ENCODE measurements at regions not wholly inside any gene's neighbourhood (a gene's known extent, or its start where the extent isn't known, plus 50 kb on each side); places are given as distances from the start of the nearest gene placed in this dataset.

DNA sequence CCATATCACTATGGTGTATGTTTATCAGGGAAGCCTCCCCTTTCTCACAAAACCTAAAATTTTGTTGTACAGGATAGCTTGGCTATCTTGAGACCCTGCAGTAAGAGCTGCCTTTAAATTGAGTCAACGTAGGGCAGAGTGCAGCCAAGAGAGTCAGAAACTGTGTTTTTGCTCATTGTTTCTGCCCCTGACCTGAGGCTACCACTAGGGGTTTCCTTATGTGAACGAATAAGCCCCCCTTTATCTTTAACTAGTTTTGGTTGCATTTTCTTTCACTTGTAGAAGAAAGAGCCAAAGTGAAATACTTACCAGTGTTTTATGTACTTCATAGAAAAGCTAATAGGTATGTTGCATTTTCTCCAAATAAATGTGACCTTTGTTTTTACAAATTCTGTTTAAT is 149.9 kb upstream of the TMC3 start:
- no peak for DNase-seq (ENCODE audit: low spot score)

DNA sequence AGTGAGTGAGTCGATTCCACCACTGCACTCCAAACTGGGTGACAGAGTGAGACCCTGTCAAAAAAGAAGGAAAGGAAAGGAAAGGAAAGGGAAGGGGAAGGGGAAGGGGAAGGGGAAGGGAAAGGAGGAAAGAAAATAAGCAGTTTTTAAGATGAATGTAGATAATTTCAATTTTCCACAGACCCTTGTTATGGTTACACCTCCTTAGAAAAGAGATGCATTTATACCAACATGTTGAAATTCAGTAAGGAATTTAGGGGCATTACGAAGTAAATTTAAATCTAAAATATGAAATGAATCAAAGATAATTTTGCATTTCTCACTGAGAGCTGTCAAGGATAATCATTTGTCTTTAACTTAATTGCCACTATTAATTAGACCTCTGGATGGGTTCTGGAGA is 146.5 kb upstream of the TMC3 start:
- no peak for DNase-seq (ENCODE audit: low spot score)

DNA sequence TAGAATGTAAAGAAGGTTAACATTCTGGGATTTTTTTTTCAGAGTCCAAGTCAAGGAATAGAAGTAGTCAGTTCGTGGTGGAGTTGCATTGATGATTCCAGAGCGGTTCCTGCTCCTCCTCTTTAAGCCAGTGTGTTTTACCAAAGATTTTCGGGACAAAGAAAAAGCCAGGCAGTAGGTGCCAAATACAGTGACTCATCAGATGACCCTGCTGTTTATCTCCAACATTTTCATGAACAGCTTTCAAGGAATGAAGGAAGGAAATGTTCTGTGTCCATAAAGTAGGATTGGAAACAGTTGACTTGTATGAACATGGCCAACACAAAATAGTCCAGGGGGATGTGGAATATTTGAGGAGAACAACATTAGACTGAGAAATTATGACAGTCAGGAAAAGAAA is 142.4 kb upstream of the TMC3 start:
- no peak for DNase-seq (ENCODE audit: low spot score)

DNA sequence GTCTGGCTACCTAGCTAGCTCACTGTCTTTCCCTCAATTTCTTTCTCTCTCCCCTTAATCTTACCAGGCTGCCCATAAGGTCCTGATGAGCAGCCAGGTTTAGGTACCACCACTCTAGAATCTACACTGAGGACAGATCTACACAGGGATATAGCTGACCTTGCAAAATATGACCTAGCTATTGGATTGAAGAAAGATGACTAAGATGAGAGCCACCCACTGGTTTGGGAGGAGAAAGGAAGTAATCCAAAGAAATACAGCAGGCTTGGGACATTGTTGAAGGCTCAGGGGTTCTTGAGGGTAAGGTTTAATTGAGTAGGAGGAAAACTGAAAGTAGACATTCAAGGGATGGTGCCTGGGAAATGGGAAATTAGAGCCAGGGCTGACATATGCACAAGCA is 142.0 kb upstream of the TMC3 start:
- no peak for DNase-seq (ENCODE audit: low spot score)

DNA sequence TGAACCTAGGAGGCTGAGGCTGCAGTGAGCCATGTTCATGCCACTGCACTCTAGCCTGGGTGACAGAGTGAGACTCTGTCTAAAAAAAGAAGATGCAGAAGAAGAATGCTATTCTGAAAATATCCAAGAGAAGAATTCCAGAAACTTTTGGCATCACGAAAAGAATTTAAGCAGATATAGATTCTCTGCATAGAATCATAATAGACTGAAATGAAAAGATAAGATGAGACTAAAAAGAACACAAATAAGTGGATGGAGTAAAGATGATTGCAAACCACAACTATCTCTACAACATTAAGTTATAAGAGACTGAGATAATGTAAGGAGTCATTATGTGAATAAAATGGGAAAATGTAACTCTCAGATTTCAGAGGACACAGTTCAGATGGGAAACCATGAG is 140.7 kb upstream of the TMC3 start:
- no peak for DNase-seq (ENCODE audit: low spot score)

DNA sequence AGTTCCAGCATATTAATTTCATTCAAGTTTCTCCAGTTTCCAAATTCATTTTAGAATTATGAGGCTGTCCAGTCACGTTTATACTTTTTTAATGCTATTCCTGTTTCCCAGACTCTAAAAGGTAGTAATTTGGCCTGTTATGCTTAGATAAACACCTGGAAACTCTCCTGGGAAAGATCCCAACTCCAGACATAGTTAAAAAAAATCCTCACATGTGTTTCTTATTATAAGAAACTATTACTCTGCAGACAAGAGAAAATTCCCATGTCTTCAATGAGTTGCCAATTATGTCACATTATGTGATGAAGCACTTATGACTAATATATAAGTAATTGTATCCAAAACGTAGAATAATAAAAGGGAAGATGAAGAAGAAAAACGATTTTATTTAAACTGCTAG is 137.1 kb upstream of the TMC3 start:
- no peak for DNase-seq (ENCODE audit: low spot score)

DNA sequence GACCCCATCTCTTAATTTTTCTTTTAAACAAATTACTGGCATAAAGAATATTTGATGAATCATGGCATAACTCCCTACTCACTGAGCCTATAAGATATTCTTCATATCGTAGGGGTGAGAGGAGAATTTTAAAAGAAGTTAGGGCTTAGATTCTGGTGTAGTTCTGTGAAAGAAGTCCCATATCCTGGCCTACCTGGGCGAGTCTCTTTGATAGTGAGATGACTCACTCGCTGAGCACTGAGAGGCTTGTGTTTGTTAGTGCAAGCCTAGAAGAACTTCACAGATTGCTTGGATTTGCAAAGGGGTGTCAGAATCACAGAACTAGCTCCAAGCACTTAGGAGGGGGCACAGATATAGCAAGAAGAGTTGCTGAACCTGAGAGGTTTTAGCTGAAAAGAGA is 133.8 kb upstream of the TMC3 start:
- DNase-seq (ENCODE audit: low spot score) = no peak

DNA sequence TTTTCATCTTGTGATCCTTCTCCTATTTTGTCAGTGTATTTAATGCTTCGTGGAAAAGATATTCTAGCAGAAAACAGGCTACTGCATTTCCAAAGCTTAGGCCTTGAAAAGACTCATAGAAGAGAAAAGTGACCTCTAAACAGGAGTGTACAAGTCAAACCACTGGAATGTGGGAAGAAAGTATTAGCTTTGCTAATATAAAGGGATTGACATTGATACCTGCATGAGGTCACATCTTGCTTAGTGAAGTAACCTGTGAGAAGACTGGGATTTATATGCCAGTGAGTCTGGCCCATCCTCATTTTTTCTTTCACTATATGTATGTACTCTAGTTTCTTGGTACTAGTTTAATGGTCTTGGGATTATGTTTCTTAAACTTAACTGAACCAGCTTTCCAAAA is 132.9 kb upstream of the TMC3 start:
- DNase-seq (ENCODE audit: low spot score) = no peak

DNA sequence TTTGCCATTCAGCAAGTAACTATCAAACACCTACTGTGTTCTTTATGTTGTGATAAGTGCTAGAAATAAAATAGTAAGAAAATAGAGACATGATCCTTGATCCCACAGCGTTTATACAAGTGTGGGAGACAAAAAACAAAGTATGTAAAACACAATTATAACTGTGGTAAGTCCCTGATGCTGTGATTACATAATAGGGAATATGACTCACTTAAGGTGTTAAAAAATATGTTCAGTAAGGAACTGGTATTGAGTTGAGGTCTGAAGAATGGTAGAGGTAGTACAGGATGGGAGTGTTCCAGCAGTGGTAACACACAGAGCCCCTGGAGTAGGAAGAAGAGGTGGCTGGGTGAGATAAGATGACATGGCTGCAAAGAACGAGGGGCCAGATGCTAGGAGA is 132.1 kb upstream of the TMC3 start:
- DNase-seq (ENCODE audit: low spot score) = no peak

DNA sequence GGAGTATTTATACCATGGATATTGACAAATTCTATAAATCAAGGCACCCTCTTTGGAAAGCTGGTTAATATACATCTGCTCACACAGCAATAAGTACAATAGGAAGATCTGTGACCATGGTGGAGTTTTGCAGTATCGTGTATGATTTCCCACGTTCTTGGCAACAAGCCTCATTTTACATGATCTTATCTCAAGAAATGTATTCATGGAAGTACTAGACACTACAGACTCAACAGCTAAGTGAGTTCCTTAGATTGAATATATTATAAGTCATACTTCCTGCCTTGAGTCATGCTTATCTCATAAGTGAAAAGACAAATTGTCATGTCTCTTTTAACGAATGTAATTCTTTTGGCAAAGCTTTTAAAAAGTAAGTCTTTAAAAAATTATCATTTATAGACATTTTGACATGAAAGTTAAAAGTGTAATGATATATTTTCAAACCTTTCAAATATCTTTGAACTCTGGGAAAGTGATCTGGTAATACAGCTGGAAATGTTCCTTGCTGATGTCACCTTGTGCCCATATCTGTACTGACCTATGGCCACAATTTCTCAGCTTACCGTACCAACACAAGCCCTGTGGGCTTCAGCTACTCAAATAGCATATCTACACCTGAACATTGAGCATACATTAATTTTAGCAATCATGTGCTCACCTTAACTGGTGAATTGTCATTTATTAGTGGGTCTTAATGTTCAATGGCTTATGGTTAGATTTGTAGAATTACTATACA is 130.3 kb upstream of the TMC3 start:
- DNase-seq (ENCODE audit: low spot score) = no peak

DNA sequence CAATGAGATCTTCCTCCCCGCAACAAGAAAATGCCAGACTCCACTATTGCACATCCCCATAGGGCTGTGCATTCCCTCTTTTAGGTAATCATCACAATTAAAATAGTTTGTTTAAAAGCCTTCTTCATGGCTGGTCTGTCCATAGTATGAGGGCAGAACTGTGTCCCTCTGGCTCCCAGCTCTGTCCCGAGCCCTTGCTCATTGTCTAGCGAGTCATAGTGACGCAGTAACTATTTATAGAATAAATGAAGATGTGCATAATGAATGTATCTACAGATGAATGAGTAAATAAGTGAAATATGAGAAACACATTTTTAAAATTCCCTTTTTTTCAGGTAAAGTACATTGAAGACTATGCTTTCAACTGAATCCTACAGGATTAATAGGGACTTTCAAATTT is 128.4 kb upstream of the TMC3 start:
- no peak for DNase-seq (ENCODE audit: low spot score)

DNA sequence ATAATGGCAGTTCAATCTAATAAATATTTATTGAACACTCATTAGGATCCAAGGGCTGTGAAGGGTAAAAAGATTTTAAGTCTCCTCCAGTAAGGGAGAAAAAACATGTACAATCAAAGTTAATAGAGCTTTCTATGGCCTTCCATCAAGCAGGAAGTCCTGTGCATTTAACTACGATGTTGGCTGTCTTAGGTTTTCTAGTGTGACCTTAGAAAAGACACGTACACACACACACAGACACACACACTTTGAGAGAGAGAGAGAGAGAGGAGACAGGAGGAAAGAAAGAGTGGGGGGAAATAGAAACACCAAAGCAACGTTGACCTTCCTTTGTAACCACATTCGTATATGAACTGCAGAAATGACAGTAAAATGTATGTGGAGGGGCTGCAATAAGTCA is 126.1 kb upstream of the TMC3 start:
- DNase-seq (ENCODE audit: low spot score) = no peak

DNA sequence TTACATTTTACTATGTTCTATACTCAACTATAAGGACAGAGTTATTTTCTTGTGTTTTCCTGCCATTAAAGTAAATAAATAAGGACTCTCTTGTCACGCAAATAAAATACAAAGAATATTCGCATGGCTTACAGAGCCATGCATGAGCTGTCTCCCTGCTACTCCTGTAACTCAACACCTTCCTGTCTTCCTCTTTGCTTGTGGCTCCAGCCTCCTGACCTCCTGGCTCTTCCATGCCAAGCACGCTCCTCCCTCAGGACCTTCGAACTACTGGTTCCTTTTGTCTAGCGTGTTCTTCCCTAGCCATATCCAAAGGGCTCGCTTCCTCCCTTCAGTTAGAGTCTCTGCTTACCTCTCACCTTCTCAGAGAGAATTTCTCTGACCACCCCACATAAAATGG is 124.3 kb upstream of the TMC3 start:
- no peak for DNase-seq (ENCODE audit: low spot score)

DNA sequence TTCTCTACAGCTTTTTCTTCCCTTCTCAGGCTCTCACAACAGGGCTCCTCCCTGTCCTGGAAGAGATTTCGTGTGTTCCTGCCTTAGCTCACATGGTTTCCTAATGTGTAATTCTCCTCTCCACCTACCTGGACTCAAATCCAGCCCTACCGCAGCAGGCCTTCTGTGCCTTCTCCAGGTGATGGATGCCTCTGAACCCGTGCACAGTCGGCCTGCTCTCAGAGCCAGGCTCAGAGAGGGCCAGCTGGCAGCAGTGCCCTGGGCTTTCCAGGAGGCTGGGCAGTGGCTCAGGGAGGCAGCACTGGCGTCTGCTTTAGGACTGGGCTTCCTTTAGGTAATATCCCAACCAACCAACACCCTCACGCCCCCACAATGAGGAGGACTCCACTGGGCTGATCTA is 123.2 kb upstream of the TMC3 start:
- no peak for DNase-seq (ENCODE audit: low spot score)

DNA sequence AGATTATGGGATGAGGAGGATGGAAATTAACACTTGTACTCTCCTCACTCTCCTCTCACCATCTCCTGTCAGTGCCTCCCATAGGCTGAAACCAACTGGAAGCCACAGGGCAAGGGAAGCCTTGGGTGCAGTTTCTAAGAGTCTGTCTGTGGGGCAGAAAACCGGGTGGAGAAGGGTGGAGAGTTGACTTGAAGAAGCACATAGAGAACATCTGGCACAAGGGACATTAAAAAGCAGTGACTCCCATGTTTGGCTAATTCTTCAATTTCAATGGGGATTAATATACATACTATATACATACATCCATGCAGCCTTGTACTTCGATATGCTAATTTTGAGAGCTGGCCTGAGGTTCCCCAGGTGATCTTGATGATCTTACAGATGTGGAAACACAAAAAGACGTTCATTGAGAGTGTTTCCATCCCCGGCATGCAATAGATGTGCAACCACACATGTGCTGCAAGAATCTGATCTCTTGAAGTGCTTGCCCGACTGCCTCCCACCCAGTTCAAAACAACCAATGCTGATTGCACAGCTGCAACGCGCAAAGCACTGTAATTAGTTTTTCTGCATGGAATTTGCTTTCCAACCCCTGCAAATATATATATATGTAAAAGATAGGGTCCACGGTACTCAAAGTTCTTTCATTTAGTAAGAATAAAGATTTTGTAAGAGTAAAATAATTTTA is 121.9 kb upstream of the TMC3 start:
- DNase-seq (ENCODE audit: low spot score) = no peak

DNA sequence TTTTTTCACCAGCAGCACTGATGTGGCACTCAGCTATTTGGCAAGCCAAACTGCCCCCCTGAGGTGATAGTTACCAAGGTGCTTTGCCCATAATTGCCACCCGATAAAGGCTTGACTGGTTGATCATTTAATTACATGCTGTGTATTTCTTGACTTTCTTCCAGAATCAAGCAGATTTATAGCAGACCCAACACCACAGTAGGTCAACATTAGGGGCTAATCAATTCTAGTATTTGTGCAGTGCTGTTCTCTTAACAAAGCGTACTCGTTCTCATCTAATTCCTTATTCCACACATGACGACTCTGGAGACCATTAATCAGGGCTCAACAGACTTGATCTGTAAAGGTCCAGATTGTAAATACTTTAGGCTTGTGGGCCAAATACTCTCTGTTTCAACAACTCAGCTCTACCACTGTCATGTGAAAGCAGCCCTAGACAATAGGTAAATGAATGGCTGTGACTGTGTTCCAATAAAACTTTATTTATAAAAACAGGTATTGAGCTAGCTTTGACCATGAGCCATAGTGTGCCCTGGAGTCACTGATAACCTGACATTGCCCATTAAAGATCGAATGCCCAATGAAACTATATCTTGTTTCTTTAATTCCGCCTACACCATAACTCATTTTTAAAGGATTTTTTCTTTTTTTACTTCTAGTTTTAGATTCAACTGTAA is 119.1 kb upstream of the TMC3 start:
- DNase-seq (ENCODE audit: low spot score) = no peak

DNA sequence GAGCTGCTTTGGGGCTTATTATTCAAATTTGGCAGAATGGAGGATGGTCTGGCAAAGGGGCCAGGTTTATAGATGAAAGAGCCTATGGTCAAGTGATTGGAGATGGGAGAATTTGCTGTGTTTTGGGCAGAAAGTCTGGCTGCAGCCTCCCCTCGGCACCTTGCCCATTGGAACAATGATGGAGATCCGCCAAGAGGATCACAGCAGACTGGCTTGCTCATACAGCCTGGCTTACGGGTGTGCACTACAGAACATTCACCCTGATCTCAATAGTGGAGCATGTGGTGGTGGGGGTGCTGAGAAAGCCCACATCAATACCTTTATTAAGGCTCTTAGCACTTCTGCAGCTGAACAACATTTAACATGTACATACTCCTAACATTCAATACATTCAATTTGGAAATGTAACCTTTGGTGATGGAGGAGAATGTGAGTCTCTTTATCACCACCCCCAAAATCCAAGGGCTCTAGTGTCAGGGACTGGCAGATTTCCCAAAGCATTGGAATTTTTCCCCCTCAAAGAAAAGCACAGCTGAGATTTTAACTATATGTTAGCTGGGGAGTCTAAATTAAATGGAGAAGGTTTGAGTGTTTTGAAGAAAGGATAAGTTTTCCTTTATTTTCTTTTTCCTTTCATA is 118.4 kb upstream of the TMC3 start:
- DNase-seq (ENCODE audit: low spot score) = no peak

DNA sequence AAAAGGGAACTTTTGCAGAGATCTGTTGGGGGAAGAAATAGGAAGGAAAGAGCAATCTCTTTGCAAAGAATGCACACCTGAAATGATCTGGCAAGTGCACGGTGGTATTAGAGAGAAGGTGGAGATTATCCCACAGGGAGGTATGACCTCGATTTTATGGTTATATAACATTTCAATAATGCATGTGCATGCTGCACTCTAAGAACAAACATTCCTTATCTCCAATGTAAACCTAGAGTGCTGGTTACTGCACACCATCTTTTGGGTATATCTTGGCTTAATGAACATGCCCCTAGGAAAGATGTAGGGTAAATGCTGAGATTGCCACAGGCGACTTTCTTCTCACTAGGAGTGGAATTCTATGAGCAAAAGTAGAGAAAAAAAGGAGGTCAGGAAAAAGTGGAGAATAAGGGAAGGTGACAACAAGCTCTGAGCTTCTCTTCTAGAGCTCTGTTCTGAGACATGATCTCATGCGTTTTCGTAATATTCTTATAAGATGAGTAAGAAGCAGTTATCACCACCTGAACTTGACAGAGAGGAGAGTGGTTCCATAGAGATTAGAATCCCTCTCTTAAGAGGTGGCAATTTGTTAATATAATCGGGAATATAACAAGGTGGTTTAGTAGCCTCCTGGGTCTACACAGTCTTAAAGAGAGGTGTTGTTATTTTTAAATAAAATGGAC is 117.5 kb upstream of the TMC3 start:
- no peak for DNase-seq (ENCODE audit: low spot score)

DNA sequence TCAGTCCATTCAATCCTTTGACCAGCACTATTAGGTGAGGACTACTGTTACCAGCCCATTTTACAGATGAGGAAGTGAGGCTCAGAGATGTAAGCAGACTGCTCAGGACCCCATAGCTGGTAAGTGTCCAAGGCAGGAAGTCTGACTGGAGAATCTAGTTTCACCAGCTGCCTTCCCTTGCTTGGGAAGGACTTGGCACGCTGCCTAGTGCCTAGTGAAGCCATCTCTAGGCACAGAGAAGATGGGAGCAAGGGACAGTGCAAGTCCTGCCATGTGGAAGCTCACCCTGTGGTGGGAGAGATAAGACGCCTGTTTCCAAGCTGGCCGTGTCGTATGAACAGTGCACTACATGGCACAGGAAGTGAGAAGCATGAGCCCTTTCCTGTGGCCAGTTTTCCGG is 111.8 kb upstream of the TMC3 start:
- no peak for DNase-seq (ENCODE audit: low spot score)

DNA sequence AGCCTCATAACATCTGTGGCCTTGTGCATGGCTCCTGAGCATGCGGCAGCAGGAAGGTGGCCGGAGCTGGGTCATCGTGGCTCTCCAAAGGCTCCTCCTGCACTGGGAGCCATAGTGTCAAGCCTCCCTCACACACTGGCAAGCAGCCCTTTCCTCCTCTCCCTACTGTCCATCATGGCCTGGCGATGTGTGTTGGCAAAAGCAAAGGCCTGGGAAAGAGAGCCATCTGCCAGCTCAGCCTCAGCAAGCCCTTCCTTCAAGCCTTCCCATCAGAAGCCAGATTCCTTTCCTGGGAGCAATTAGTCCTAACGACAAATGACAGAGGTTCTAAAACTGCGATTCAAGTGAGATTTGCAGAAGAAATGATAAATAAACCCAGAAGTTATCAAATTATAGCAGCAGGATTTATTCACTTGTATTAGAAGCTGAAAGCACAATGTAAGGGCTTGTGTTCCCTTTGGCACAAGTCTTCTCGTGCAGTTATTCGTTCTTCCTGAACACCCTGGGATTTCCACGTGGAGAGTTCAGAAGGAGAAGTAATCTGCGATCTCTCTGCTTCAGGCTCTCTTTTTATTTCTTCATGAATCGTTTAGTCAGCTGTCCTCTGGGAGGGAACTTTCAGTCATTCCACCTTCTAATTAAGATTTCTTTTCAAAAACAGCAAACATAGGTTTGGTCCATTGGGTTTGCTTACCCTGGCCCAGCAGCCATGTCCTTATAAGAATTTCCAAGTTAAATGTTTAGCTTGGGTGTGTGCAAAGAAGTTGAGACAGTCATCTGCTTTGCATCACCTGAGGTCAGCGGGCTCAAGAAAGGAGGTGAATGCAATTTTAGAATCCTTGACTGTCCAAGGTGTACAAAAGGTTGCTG is 110.3 kb upstream of the TMC3 start:
- no peak for DNase-seq (ENCODE audit: low spot score)

DNA sequence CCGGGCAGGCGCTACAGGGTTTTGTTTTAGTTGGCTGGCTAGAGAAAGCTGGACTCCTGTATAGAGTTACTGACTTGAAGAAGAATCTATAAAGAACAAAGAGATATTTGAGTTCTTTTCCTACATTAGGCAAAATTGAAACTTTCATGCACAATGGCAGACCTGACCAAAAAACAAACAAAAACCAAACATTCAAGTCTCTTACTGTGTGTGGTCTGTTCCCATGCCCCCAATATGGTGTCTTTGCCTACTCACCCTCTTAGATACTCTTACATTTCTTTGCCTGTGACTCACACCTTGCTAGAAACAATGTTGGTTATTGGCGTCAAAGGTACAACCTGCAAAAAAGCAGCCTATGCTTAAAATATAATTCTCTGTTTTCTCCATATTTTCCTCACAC is 109.5 kb upstream of the TMC3 start:
- DNase-seq (ENCODE audit: low spot score) = no peak

DNA sequence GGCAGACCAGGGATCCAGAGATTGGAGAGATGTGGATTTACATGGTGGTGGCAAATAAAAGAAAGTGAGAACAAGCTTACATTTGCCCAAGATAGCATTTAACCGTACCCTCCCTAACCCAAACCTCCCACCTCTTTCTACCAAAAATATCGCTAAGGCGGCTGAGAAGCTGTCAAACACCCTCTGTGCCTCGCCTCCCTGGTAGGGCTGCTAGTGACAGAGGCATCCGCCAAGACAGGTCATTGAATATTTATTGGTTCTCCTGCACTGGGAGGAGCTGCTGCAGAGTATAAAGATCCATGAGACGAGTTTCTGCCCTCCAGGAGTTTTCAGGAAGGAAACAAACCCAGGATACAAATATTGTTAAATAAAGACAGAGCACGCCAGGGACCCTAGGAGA is 107.3 kb upstream of the TMC3 start:
- no peak for DNase-seq (ENCODE audit: low spot score)

Data from LoVo (cell line).